ENCODE measurements at regions not wholly inside any gene's neighbourhood (a gene's known extent, or its start where the extent isn't known, plus 50 kb on each side); places are given as distances from the start of the nearest gene placed in this dataset.

DNA sequence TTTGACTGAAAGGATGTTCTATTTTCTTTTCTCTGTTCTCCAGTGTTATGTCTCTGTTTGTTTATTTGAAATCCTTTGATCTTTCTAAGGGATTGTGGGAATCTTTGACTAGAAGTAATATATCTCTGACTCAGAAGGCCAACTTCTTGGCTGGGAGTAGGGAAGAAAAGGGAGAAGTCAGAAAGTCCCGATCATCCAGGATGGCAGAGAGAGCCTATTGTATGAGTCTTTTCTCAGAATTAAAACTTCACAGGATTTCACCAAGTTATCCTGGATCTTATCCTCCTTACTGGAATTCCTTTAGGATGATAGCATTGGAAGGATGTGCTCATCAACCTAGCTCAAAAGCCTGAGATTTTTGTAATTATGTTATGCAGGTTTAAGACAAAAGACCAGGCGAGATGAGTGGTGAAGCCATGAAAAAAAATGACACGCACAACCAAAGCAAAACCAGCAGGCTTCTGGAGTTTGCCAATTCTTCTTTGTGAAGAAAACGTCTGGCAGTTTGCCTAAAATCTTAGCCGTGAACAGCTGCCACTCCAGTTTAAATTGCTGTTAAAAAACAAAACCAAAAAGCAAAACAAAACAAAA lies 383.6 kb upstream of the SMIM21 start:
- Histone ChIP-seq H3K9me2 (ENCODE audit: insufficient read depth) (peaks cover 10% of the 10 kb centered on the region; the same call in 1 of the 2 replicates), H3K27me3 (ENCODE audit: insufficient read depth) (no peaks in the 10 kb centered on the region), H2AFZ (no peak overlapping the region), H3K4me3 (no peak overlapping the region), H3K4me1 (ENCODE audit: insufficient read depth) (no peaks in the 10 kb centered on the region; the same call in 1 of the 2 replicates), H3F3A (replicated peaks; ENCODE audit: low read depth) (no peaks in the 10 kb centered on the region), H3K79me2 (replicated peaks; ENCODE audit: insufficient read depth) (no peaks in the 10 kb centered on the region), H3K36me3 (ENCODE audit: insufficient read depth) (no peaks in the 10 kb centered on the region), H4K20me1 (replicated peaks; ENCODE audit: insufficient read depth) (no peaks in the 10 kb centered on the region), H3K4me2 (no peak overlapping the region), H3K27ac (ENCODE audit: low read depth) (no peak overlapping the region)
- H3K4me3 Mint-ChIP-seq = no peak overlapping the region
- ATAC-seq = no peak
- H3K36me3 Mint-ChIP-seq (ENCODE audit: low read depth) = no peaks in the 10 kb centered on the region
- H3K4me1 Mint-ChIP-seq = peaks cover 11% of the 10 kb centered on the region
- H3K27me3 Mint-ChIP-seq (ENCODE audit: insufficient read depth, low read depth, poor library complexity) = peaks cover 5% of the 10 kb centered on the region
- no peak for DNase-seq (ENCODE audit: low spot score)
- no peaks in the 10 kb centered on the region for H3K9me3 Mint-ChIP-seq
- no peak overlapping the region for H3K27ac Mint-ChIP-seq
- no peak for TF ChIP-seq CREB1 (CRISPR knock-in tag; IDR thresholded peaks at IDR 0.05; ENCODE audit: low read depth)
- no peak for TF ChIP-seq NANOG (IDR thresholded peaks at IDR 0.05; ENCODE audit: borderline replicate concordance)
- TF ChIP-seq, protein P1, sequence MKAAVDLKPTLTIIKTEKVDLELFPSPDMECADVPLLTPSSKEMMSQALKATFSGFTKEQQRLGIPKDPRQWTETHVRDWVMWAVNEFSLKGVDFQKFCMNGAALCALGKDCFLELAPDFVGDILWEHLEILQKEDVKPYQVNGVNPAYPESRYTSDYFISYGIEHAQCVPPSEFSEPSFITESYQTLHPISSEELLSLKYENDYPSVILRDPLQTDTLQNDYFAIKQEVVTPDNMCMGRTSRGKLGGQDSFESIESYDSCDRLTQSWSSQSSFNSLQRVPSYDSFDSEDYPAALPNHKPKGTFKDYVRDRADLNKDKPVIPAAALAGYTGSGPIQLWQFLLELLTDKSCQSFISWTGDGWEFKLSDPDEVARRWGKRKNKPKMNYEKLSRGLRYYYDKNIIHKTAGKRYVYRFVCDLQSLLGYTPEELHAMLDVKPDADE (IDR thresholded peaks at IDR 0.05) = no peak
- TF ChIP-seq, protein P2, sequence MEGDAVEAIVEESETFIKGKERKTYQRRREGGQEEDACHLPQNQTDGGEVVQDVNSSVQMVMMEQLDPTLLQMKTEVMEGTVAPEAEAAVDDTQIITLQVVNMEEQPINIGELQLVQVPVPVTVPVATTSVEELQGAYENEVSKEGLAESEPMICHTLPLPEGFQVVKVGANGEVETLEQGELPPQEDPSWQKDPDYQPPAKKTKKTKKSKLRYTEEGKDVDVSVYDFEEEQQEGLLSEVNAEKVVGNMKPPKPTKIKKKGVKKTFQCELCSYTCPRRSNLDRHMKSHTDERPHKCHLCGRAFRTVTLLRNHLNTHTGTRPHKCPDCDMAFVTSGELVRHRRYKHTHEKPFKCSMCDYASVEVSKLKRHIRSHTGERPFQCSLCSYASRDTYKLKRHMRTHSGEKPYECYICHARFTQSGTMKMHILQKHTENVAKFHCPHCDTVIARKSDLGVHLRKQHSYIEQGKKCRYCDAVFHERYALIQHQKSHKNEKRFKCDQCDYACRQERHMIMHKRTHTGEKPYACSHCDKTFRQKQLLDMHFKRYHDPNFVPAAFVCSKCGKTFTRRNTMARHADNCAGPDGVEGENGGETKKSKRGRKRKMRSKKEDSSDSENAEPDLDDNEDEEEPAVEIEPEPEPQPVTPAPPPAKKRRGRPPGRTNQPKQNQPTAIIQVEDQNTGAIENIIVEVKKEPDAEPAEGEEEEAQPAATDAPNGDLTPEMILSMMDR (conservative IDR thresholded peaks at IDR 0.05; ENCODE audit: low read depth in 2 of 2) = no peak

DNA sequence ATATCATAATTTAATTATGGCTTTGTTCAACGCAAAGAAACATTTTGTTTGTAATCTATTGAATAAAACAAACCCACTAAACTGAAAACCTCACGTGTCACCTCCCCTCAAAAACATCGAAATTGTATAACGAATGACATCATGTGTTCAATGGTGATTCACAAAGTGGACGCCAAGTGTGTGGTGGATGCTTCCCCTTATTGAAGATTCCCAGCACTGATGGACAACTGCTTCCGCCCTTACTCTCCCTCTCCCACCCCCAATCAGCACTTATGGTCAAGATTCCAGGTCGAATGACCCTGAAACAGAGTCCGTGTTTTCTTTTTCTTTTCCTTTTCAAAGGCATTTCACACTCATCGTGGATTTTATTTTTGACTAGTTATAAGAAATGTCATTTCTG lies 383.0 kb upstream of the SMIM21 start:
- Mint-ChIP-seq H3K27me3 (ENCODE audit: insufficient read depth, low read depth, poor library complexity) (peaks cover 5% of the 10 kb centered on the region), H3K4me3 (no peak overlapping the region), H3K27ac (no peak overlapping the region), H3K9me3 (no peaks in the 10 kb centered on the region), H3K36me3 (ENCODE audit: low read depth) (no peaks in the 10 kb centered on the region), H3K4me1 (peaks cover 11% of the 10 kb centered on the region)
- no peak for ATAC-seq
- H3K4me3 ChIP-seq = no peak overlapping the region
- no peaks in the 10 kb centered on the region for H3K27me3 ChIP-seq (ENCODE audit: insufficient read depth)
- peaks cover 10% of the 10 kb centered on the region; the same call in 1 of the 2 replicates for H3K9me2 ChIP-seq (ENCODE audit: insufficient read depth)
- H3K36me3 ChIP-seq (ENCODE audit: insufficient read depth) = no peaks in the 10 kb centered on the region
- TF ChIP-seq ZNF331 (CRISPR knock-in tag; IDR thresholded peaks at IDR 0.05; ENCODE audit: low read depth) (no peak), POLR2AphosphoS5 (IDR thresholded peaks at IDR 0.05; ENCODE audit: low read depth) (no peak), JUNB (IDR thresholded peaks at IDR 0.05; ENCODE audit: unreplicated experiment) (no peak), EZH2 (IDR thresholded peaks at IDR 0.05; ENCODE audit: low read depth, unreplicated experiment) (no peak), ZNF114 (CRISPR knock-in tag; IDR thresholded peaks at IDR 0.05) (no peak)
- TF ChIP-seq, protein P3, sequence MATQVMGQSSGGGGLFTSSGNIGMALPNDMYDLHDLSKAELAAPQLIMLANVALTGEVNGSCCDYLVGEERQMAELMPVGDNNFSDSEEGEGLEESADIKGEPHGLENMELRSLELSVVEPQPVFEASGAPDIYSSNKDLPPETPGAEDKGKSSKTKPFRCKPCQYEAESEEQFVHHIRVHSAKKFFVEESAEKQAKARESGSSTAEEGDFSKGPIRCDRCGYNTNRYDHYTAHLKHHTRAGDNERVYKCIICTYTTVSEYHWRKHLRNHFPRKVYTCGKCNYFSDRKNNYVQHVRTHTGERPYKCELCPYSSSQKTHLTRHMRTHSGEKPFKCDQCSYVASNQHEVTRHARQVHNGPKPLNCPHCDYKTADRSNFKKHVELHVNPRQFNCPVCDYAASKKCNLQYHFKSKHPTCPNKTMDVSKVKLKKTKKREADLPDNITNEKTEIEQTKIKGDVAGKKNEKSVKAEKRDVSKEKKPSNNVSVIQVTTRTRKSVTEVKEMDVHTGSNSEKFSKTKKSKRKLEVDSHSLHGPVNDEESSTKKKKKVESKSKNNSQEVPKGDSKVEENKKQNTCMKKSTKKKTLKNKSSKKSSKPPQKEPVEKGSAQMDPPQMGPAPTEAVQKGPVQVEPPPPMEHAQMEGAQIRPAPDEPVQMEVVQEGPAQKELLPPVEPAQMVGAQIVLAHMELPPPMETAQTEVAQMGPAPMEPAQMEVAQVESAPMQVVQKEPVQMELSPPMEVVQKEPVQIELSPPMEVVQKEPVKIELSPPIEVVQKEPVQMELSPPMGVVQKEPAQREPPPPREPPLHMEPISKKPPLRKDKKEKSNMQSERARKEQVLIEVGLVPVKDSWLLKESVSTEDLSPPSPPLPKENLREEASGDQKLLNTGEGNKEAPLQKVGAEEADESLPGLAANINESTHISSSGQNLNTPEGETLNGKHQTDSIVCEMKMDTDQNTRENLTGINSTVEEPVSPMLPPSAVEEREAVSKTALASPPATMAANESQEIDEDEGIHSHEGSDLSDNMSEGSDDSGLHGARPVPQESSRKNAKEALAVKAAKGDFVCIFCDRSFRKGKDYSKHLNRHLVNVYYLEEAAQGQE (IDR thresholded peaks at IDR 0.05; ENCODE audit: unreplicated experiment) = no peak
- no peak overlapping the region for H3K27ac ChIP-seq (ENCODE audit: low read depth)
- no peak for DNase-seq (ENCODE audit: low spot score)
- no peaks in the 10 kb centered on the region for H3F3A ChIP-seq (replicated peaks; ENCODE audit: low read depth)
- no peak overlapping the region for H3K4me2 ChIP-seq
- no peaks in the 10 kb centered on the region; the same call in 1 of the 2 replicates for H3K4me1 ChIP-seq (ENCODE audit: insufficient read depth)
- H2AFZ ChIP-seq = no peak overlapping the region
- no peaks in the 10 kb centered on the region for H3K79me2 ChIP-seq (replicated peaks; ENCODE audit: insufficient read depth)
- no peaks in the 10 kb centered on the region for H4K20me1 ChIP-seq (replicated peaks; ENCODE audit: insufficient read depth)

Data from GM23338 (cell line).